PC-9 (cell line): ENCODE measurements at regions not wholly inside any gene's neighbourhood (a gene's known extent, or its start where the extent isn't known, plus 50 kb on each side); places are given as distances from the start of the nearest gene placed in this dataset.

Experiments
- BruUV-seq: library from RNA; stranded (reverse); fragments of 400-500 nt; replicated peaks from 2 replicates; lab custom pipeline; 2021; lab: Mats Ljungman, UMichigan
- CTCF ChIA-PET: fragments of 300-600 bp; sonication (Branson Sonifier 250); formaldehyde crosslinking; loops from one replicate; lab custom pipeline; 2022; ENCODE audit warnings: antibody characterized with exemption; lab: Charles Lee
- POLR2A ChIA-PET: fragments of 300-600 bp; sonication (Branson Sonifier 250); formaldehyde crosslinking; loops from one replicate; lab custom pipeline; 2022; ENCODE audit warnings: antibody characterized with exemption; ENCODE audit not compliant: unreplicated experiment; lab: Charles Lee
- DNase-seq, 2 experiments: peaks; one replicate each; pipeline versions ENCODE4 v3.0.0 to v3.0.0-alpha.2; 2015 to 2022; ENCODE audit warnings: mixed read lengths in 1 of 2
- H2AFZ ChIP-seq: fragments of 200-600 bp; sonication (generic); 2 replicates; pipeline ENCODE4 v1.8.1; 2017; ENCODE audit warnings: antibody characterized with exemption
- H3F3A ChIP-seq: fragments of 200-600 bp; sonication (generic); 2 replicates; pipeline ENCODE4 v1.8.1; 2017; ENCODE audit warnings: antibody characterized with exemption, mild to moderate bottlenecking, low read depth; ENCODE audit not compliant: insufficient read depth
- H3K27ac ChIP-seq: fragments of 200-600 bp; sonication (generic); 2 replicates; pipeline ENCODE4 v1.6.1; 2016; ENCODE audit warnings: mixed run types
- H3K27me3 ChIP-seq: fragments of 200-600 bp; sonication (generic); 2 replicates; pipeline ENCODE4 v1.6.1; 2016; ENCODE audit warnings: low read depth, mixed run types; ENCODE audit not compliant: insufficient read depth
- H3K36me3 ChIP-seq: fragments of 200-600 bp; sonication (generic); 2 replicates; pipeline ENCODE4 v1.6.1; 2016; ENCODE audit warnings: low read depth, mixed run types
- H3K4me1 ChIP-seq: fragments of 200-600 bp; sonication (generic); replicated peaks from 2 replicates; pipeline ENCODE4 v1.6.1; 2016; ENCODE audit warnings: mixed run types; ENCODE audit not compliant: insufficient read depth
- H3K4me2 ChIP-seq: fragments of 200-600 bp; sonication (generic); 2 replicates; pipeline ENCODE4 v1.6.1; 2017; ENCODE audit warnings: mixed run types
- H3K4me3 ChIP-seq: fragments of 200-600 bp; sonication (generic); 2 replicates; pipeline ENCODE4 v1.6.1; 2016; ENCODE audit warnings: mixed run types
- H3K79me2 ChIP-seq: fragments of 200-600 bp; sonication (generic); 2 replicates; pipeline ENCODE4 v1.6.1; 2017; ENCODE audit warnings: low read depth, mixed run types
- H3K9me2 ChIP-seq: fragments of 200-600 bp; sonication (generic); 2 replicates; pipeline ENCODE4 v1.8.1; 2017; ENCODE audit warnings: mild to moderate bottlenecking; ENCODE audit not compliant: insufficient read depth
- H3K9me3 ChIP-seq: fragments of 200-600 bp; sonication (generic); 2 replicates; pipeline ENCODE4 v1.8.1; 2016; ENCODE audit warnings: low read depth; ENCODE audit not compliant: insufficient read depth
- H4K20me1 ChIP-seq: fragments of 200-600 bp; sonication (generic); 2 replicates; pipeline ENCODE4 v1.8.1; 2017; ENCODE audit not compliant: insufficient read depth
- CTCF ChIP-seq: fragments of 200-600 bp; sonication (generic); conservative IDR thresholded peaks from 2 replicates; pipeline ENCODE4 v1.6.1; 2017; ENCODE audit warnings: mixed run types, antibody characterized with exemption, mild to moderate bottlenecking, moderate library complexity
- EZH2 ChIP-seq: fragments of 200-600 bp; sonication (generic); IDR thresholded peaks from 2 replicates; pipeline ENCODE4 v1.8.0; 2017; ENCODE audit warnings: antibody characterized with exemption, low read depth
- intact Hi-C: fragments of 100-400 bp; cut with micrococcal nuclease; formaldehyde crosslinking; loops from one replicate; pipeline ENCODE4 v1.10.0; 2022; ENCODE audit not compliant: unreplicated experiment

GRCh38 chr21:19864476-19864875, 1133.7 kb upstream of the NCAM2 start:
- Histone ChIP-seq H3K4me3 (no peak overlapping the region), H3K4me1 (no peaks in the 10 kb centered on the region), H3K36me3 (no peaks in the 10 kb centered on the region), H3F3A (no peaks in the 10 kb centered on the region), H4K20me1 (no peaks in the 10 kb centered on the region), H3K27me3 (no peaks in the 10 kb centered on the region), H3K4me2 (no peak overlapping the region), H3K9me2 (no peaks in the 10 kb centered on the region), H2AFZ (no peak overlapping the region), H3K79me2 (no peaks in the 10 kb centered on the region), H3K27ac (no peak overlapping the region), H3K9me3 (no peaks in the 10 kb centered on the region)
- ChIA-PET CTCF (no interaction called here), POLR2A (no interaction called here)
- no TSS peak for BruUV-seq
- no peak for DNase-seq
- intact Hi-C loops = no loop called here
- TF ChIP-seq CTCF (no peak), EZH2 (no peak)

- Histone ChIP-seq H3K9me3 (no peaks in the 10 kb centered on the region), H3K4me2 (no peak overlapping the region), H3K27ac (no peak overlapping the region), H3K4me1 (no peaks in the 10 kb centered on the region), H3K9me2 (no peaks in the 10 kb centered on the region), H3K4me3 (no peak overlapping the region), H3K36me3 (no peaks in the 10 kb centered on the region), H4K20me1 (no peaks in the 10 kb centered on the region), H3K79me2 (no peaks in the 10 kb centered on the region), H3K27me3 (no peaks in the 10 kb centered on the region), H2AFZ (no peak overlapping the region), H3F3A (no peaks in the 10 kb centered on the region)
- intact Hi-C loops = no loop called here
- no peak for DNase-seq
- TF ChIP-seq CTCF = no peak
- no peak for TF ChIP-seq EZH2
- ChIA-PET POLR2A (no interaction called here), CTCF (no interaction called here)
- no TSS peak for BruUV-seq
These were observed 1127.5 kb upstream of the NCAM2 start for GRCh38 chr21:19870682-19871081.

- CTCF ChIA-PET = no interaction called here
These were observed 1123.7 kb upstream of the NCAM2 start for GRCh38 chr21:19874521-19874920.

More at GRCh38 chr21:19874521-19874920, 1123.7 kb upstream of the NCAM2 start:
- Histone ChIP-seq H2AFZ (no peak overlapping the region), H3K9me3 (no peaks in the 10 kb centered on the region), H3K9me2 (no peaks in the 10 kb centered on the region), H3K79me2 (no peaks in the 10 kb centered on the region), H3K27me3 (no peaks in the 10 kb centered on the region), H3K4me1 (no peaks in the 10 kb centered on the region), H3K27ac (no peak overlapping the region), H3F3A (no peaks in the 10 kb centered on the region), H3K36me3 (no peaks in the 10 kb centered on the region), H3K4me2 (no peak overlapping the region), H3K4me3 (no peak overlapping the region), H4K20me1 (no peaks in the 10 kb centered on the region)
- DNase-seq = no peak
- no TSS peak for BruUV-seq
- TF ChIP-seq EZH2 (no peak), CTCF (no peak)
- POLR2A ChIA-PET = no interaction called here
- intact Hi-C loops = no loop called here
